ENCODE measurements at regions not wholly inside any gene's neighbourhood (a gene's known extent, or its start where the extent isn't known, plus 50 kb on each side); places are given as distances from the start of the nearest gene placed in this dataset.

- Histone ChIP-seq H3K79me2 (no peaks in the 10 kb centered on the region), H3K27me3 (ENCODE audit: control insufficient read depth, insufficient read depth, low read length) (no peaks in the 10 kb centered on the region), H3K4me3 (ENCODE audit: low read depth, low read length) (no peak overlapping the region), H3K4me2 (ENCODE audit: low read length) (no peak overlapping the region), H3K4me1 (no peaks in the 10 kb centered on the region), H3K36me3 (ENCODE audit: control insufficient read depth, insufficient read depth, low read length) (no peaks in the 10 kb centered on the region), H3K9ac (no peak overlapping the region), H3K9me3 (ENCODE audit: control insufficient read depth, low read length) (no peaks in the 10 kb centered on the region), H3K27ac (no peak overlapping the region), H2AFZ (no peak overlapping the region)
- TF ChIP-seq CTCF (IDR thresholded peaks at IDR 0.05), result no peak
These were observed 235.4 kb downstream of the RAB28 start for GRCh38 chr4:13248621-13249298.

DNA sequence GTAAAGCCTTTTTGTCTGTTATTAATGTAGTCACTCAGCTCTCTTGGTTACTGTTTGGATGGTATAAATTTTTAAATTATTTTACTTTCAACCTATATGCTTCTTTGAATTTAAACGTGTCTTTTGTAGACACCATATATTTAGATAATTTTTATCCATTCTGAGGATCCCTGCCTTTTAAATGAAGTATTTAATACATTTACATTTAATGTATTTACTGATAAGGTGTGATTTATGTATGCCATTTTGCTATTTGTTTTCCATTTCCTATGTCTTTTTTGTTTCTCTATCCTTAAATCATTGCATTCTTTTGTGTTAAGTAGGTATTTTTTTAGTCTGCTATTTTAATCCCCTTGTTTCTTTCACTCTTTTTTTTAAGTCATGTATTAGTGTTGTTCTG, 238.0 kb downstream of the RAB28 start:
- Histone ChIP-seq H3K27ac (no peak overlapping the region), H3K9ac (no peak overlapping the region), H3K4me3 (ENCODE audit: low read depth, low read length) (no peak overlapping the region), H3K27me3 (ENCODE audit: control insufficient read depth, insufficient read depth, low read length) (no peaks in the 10 kb centered on the region), H3K4me1 (no peaks in the 10 kb centered on the region), H2AFZ (no peak overlapping the region), H3K4me2 (ENCODE audit: low read length) (no peak overlapping the region), H3K9me3 (ENCODE audit: control insufficient read depth, low read length) (no peaks in the 10 kb centered on the region), H3K79me2 (no peaks in the 10 kb centered on the region), H3K36me3 (ENCODE audit: control insufficient read depth, insufficient read depth, low read length) (no peaks in the 10 kb centered on the region)
- TF ChIP-seq CTCF (IDR thresholded peaks at IDR 0.05), result no peak

- H3K27ac ChIP-seq, result no peak overlapping the region
- no peak overlapping the region for H2AFZ ChIP-seq
- H3K79me2 ChIP-seq, result no peaks in the 10 kb centered on the region
- H3K9me3 ChIP-seq (ENCODE audit: control insufficient read depth, low read length), result no peaks in the 10 kb centered on the region
- H3K4me3 ChIP-seq (ENCODE audit: low read depth, low read length), result no peak overlapping the region
- TF ChIP-seq CTCF (IDR thresholded peaks at IDR 0.05), result no peak
- no peaks in the 10 kb centered on the region for H3K27me3 ChIP-seq (ENCODE audit: control insufficient read depth, insufficient read depth, low read length)
- no peaks in the 10 kb centered on the region for H3K4me1 ChIP-seq
- no peak overlapping the region for H3K4me2 ChIP-seq (ENCODE audit: low read length)
- no peaks in the 10 kb centered on the region for H3K36me3 ChIP-seq (ENCODE audit: control insufficient read depth, insufficient read depth, low read length)
- H3K9ac ChIP-seq, result no peak overlapping the region
These were observed 239.7 kb downstream of the RAB28 start for GRCh38 chr4:13244444-13244843.

- no peak overlapping the region for H3K9ac ChIP-seq
- H3K36me3 ChIP-seq (ENCODE audit: control insufficient read depth, insufficient read depth, low read length), result no peaks in the 10 kb centered on the region
- no peak overlapping the region for H3K4me2 ChIP-seq (ENCODE audit: low read length)
- H3K4me3 ChIP-seq (ENCODE audit: low read depth, low read length), result no peak overlapping the region
- H3K79me2 ChIP-seq, result no peaks in the 10 kb centered on the region
- no peak overlapping the region for H3K27ac ChIP-seq
- no peaks in the 10 kb centered on the region for H3K27me3 ChIP-seq (ENCODE audit: control insufficient read depth, insufficient read depth, low read length)
- H2AFZ ChIP-seq, result no peak overlapping the region
- no peaks in the 10 kb centered on the region for H3K9me3 ChIP-seq (ENCODE audit: control insufficient read depth, low read length)
- no peak for TF ChIP-seq CTCF (IDR thresholded peaks at IDR 0.05)
- H3K4me1 ChIP-seq, result no peaks in the 10 kb centered on the region
These were observed 241.0 kb downstream of the RAB28 start for GRCh38 chr4:13243152-13243551.

- Histone ChIP-seq H3K9ac (no peak overlapping the region), H3K27me3 (ENCODE audit: control insufficient read depth, insufficient read depth, low read length) (no peaks in the 10 kb centered on the region), H3K4me1 (no peaks in the 10 kb centered on the region), H2AFZ (no peak overlapping the region), H3K9me3 (ENCODE audit: control insufficient read depth, low read length) (no peaks in the 10 kb centered on the region), H3K4me2 (ENCODE audit: low read length) (no peak overlapping the region), H3K79me2 (no peaks in the 10 kb centered on the region), H3K27ac (no peak overlapping the region), H3K36me3 (ENCODE audit: control insufficient read depth, insufficient read depth, low read length) (no peaks in the 10 kb centered on the region), H3K4me3 (ENCODE audit: low read depth, low read length) (no peak overlapping the region)
- no peak for TF ChIP-seq CTCF (IDR thresholded peaks at IDR 0.05)
These were observed 244.1 kb downstream of the RAB28 start for GRCh38 chr4:13240066-13240465.
